ENCODE measurements at regions not wholly inside any gene's neighbourhood (a gene's known extent, or its start where the extent isn't known, plus 50 kb on each side); places are given as distances from the start of the nearest gene placed in this dataset.
A peak's percentile ranks its signal among the peaks of the same experiment; 100 is the strongest.

- Histone ChIP-seq H3K36me3 (ENCODE audit: insufficient read depth, low read length) (no peaks in the 10 kb centered on the region), H2AFZ (ENCODE audit: low read depth, low read length) (no peak overlapping the region), H3K79me2 (replicated peaks; ENCODE audit: insufficient read depth, low read length) (no peaks in the 10 kb centered on the region), H3K27me3 (ENCODE audit: insufficient read depth, low read depth, low read length) (no peaks in the 10 kb centered on the region), H4K20me1 (ENCODE audit: insufficient read depth) (no peaks in the 10 kb centered on the region), H3K9me2 (ENCODE audit: insufficient read depth, low read length) (no peaks in the 10 kb centered on the region), H3K4me3 (ENCODE audit: low read length) (no peak overlapping the region), H3F3A (ENCODE audit: insufficient read depth, low read length, poor library complexity, severe bottlenecking) (no peaks in the 10 kb centered on the region), H3K9ac (ENCODE audit: low read length) (no peak overlapping the region), H3K4me2 (ENCODE audit: low read length) (no peak overlapping the region), H3K27ac (ENCODE audit: low read length) (no peak overlapping the region), H3K9me3 (ENCODE audit: low read length) (no peaks in the 10 kb centered on the region)
- TF ChIP-seq REST (IDR thresholded peaks at IDR 0.05; ENCODE audit: borderline replicate concordance) (no peak), SMC3 (conservative IDR thresholded peaks at IDR 0.05; ENCODE audit: poor library complexity) (no peak), EP300 (conservative IDR thresholded peaks at IDR 0.05; ENCODE audit: poor library complexity, severe bottlenecking) (no peak), EZH2 (IDR thresholded peaks at IDR 0.05; ENCODE audit: borderline replicate concordance, insufficient read depth, low read length, poor library complexity, severe bottlenecking) (no peak), RAD21 (conservative IDR thresholded peaks at IDR 0.05) (no peak), MXI1 (conservative IDR thresholded peaks at IDR 0.05; ENCODE audit: poor library complexity, severe bottlenecking) (no peak), TAF1 (IDR thresholded peaks at IDR 0.05; ENCODE audit: low read depth) (no peak), POLR2AphosphoS5 (IDR thresholded peaks at IDR 0.05) (no peak), CTCF (IDR thresholded peaks at IDR 0.05; ENCODE audit: poor library complexity, severe bottlenecking) (no peak)
These were observed 369.8 kb upstream of the SEL1L start for GRCh38 chr14:81903477-81903876.

- no peaks in the 10 kb centered on the region for H3K9me2 ChIP-seq (ENCODE audit: insufficient read depth, low read length)
- H3K4me2 ChIP-seq (ENCODE audit: low read length) = no peak overlapping the region
- H3K36me3 ChIP-seq (ENCODE audit: insufficient read depth, low read length) = no peaks in the 10 kb centered on the region
- no peak overlapping the region for H2AFZ ChIP-seq (ENCODE audit: low read depth, low read length)
- no peaks in the 10 kb centered on the region for H4K20me1 ChIP-seq (ENCODE audit: insufficient read depth)
- no peaks in the 10 kb centered on the region for H3K27me3 ChIP-seq (ENCODE audit: insufficient read depth, low read depth, low read length)
- H3F3A ChIP-seq (ENCODE audit: insufficient read depth, low read length, poor library complexity, severe bottlenecking) = no peaks in the 10 kb centered on the region
- no peak overlapping the region for H3K27ac ChIP-seq (ENCODE audit: low read length)
- no peaks in the 10 kb centered on the region for H3K9me3 ChIP-seq (ENCODE audit: low read length)
- TF ChIP-seq TAF1 (IDR thresholded peaks at IDR 0.05; ENCODE audit: low read depth) = no peak
- no peak for TF ChIP-seq POLR2AphosphoS5 (IDR thresholded peaks at IDR 0.05)
- TF ChIP-seq RAD21 (conservative IDR thresholded peaks at IDR 0.05) = peak; percentile 42
- TF ChIP-seq SMC3 (conservative IDR thresholded peaks at IDR 0.05; ENCODE audit: poor library complexity) = no peak
- no peak for TF ChIP-seq MXI1 (conservative IDR thresholded peaks at IDR 0.05; ENCODE audit: poor library complexity, severe bottlenecking)
- no peak for TF ChIP-seq CTCF (IDR thresholded peaks at IDR 0.05; ENCODE audit: poor library complexity, severe bottlenecking)
- TF ChIP-seq REST (IDR thresholded peaks at IDR 0.05; ENCODE audit: borderline replicate concordance) = no peak
- H3K4me3 ChIP-seq (ENCODE audit: low read length) = no peak overlapping the region
- H3K9ac ChIP-seq (ENCODE audit: low read length) = no peak overlapping the region
- no peaks in the 10 kb centered on the region for H3K79me2 ChIP-seq (replicated peaks; ENCODE audit: insufficient read depth, low read length)
These were observed 393.4 kb upstream of the SEL1L start for GRCh38 chr14:81927070-81927469.
